Smooth muscle cell (in vitro differentiated cells): ENCODE measurements at regions not wholly inside any gene's neighbourhood (a gene's known extent, or its start where the extent isn't known, plus 50 kb on each side); places are given as distances from the start of the nearest gene placed in this dataset.

Source experiments
- DNase-seq: peaks from one replicate; lab custom pipeline; 2025; ENCODE audit not compliant: unreplicated experiment; lab: John Stamatoyannopoulos, UW
- H2AFZ ChIP-seq: fragments of 200-600 bp; sonication (generic); 2 replicates; pipeline ENCODE4 v1.6.0; 2016; ENCODE audit warnings: antibody characterized with exemption, low read depth, mild to moderate bottlenecking
- H3F3A ChIP-seq: fragments of 200-600 bp; sonication (generic); 2 replicates; pipeline ENCODE4 v1.6.0; 2017; ENCODE audit warnings: antibody characterized with exemption, low read depth
- H3K27ac ChIP-seq: fragments of 200-600 bp; sonication (generic); 2 replicates; pipeline ENCODE4 v1.5.1; 2016; ENCODE audit warnings: low read depth, mild to moderate bottlenecking
- H3K27me3 ChIP-seq: fragments of 200-600 bp; sonication (generic); 2 replicates; pipeline ENCODE4 v1.6.1; 2016; ENCODE audit warnings: low read depth, mild to moderate bottlenecking
- H3K36me3 ChIP-seq: fragments of 200-600 bp; sonication (generic); 2 replicates; pipeline ENCODE4 v1.5.1; 2016; ENCODE audit warnings: low read depth
- H3K4me1 ChIP-seq: fragments of 200-600 bp; sonication (generic); 2 replicates; pipeline ENCODE4 v1.5.1; 2016; ENCODE audit warnings: low read depth
- H3K4me2 ChIP-seq: fragments of 200-600 bp; sonication (generic); 2 replicates; pipeline ENCODE4 v1.6.0; 2016; ENCODE audit warnings: mild to moderate bottlenecking
- H3K4me3 ChIP-seq: fragments of 200-600 bp; sonication (generic); 2 replicates; pipeline ENCODE4 v1.5.1; 2016; ENCODE audit warnings: mild to moderate bottlenecking
- H3K79me2 ChIP-seq: fragments of 200-600 bp; sonication (generic); 2 replicates; pipeline ENCODE4 v1.6.0; 2016; ENCODE audit warnings: low read depth, mild to moderate bottlenecking
- H3K9ac ChIP-seq: fragments of 200-600 bp; sonication (generic); 2 replicates; pipeline ENCODE4 v1.6.0; 2016; ENCODE audit warnings: low read depth
- H3K9me3 ChIP-seq: fragments of 200-600 bp; sonication (generic); replicated peaks from 2 replicates; pipeline ENCODE4 v1.5.1; 2016; ENCODE audit warnings: low read depth
- H4K20me1 ChIP-seq: fragments of 200-600 bp; sonication (generic); 2 replicates; pipeline ENCODE4 v1.6.0; 2016; ENCODE audit warnings: low read depth
- CTCF ChIP-seq: fragments of 200-600 bp; sonication (generic); IDR thresholded peaks from 2 replicates; pipeline ENCODE4 v1.5.1; 2017; ENCODE audit warnings: borderline replicate concordance, mild to moderate bottlenecking, antibody characterized with exemption; ENCODE audit not compliant: insufficient read depth, poor library complexity, severe bottlenecking
- WGBS: methylation state at CpG from one replicate; pipeline ENCODE4 v1.1.7; 2016; ENCODE audit warnings: low lambda C conversion rate; 5-methylcytosine and 5-hydroxymethylcytosine counted together

GRCh38 chr6:139738801-139739455, 364.5 kb upstream of the CITED2 start:
- Histone ChIP-seq H3K9ac (no peak overlapping the region), H3K4me2 (no peak overlapping the region), H3K27me3 (no peaks in the 10 kb centered on the region), H3K27ac (no peak overlapping the region), H3F3A (no peaks in the 10 kb centered on the region), H4K20me1 (no peaks in the 10 kb centered on the region), H3K4me3 (no peak overlapping the region), H3K79me2 (no peaks in the 10 kb centered on the region), H2AFZ (no peak overlapping the region), H3K4me1 (no peaks in the 10 kb centered on the region), H3K36me3 (no peaks in the 10 kb centered on the region), H3K9me3 (no peaks in the 10 kb centered on the region)
- no peak for DNase-seq
- TF ChIP-seq CTCF, result no peak
- WGBS, result 89% methylated on average over 3 of the region's 3 CpGs

DNA sequence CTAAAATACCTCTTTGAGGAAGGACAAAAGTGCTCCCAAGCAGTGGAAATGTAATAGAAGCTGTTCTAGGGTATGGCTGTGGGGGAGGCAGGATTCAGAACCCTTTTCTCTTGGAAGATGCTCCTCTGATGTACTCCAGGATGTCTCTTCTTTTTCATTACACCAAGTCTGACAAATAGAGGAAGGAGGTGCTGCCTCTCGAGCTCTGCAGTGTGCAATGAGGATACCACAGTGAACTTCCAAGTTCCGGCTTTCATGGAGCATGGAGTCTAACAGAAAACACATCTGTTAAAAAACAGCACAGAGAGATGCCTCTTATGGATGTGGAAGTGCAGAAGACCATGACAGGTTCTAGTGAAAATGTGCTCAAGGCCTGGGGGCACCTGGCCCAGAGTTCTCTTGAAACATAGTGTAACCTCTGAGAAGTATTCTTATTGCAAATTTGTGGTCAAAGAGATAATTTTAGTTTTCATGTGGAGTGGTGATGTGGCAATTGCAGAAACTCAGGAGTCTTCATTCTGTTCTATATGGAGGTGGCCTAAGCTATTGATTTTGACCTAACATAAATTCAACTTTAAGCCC, 362.0 kb upstream of the CITED2 start:
- H3K27ac ChIP-seq, result no peak overlapping the region
- TF ChIP-seq CTCF, result no peak
- H3K79me2 ChIP-seq, result no peaks in the 10 kb centered on the region
- H3K9ac ChIP-seq, result no peak overlapping the region
- no peaks in the 10 kb centered on the region for H3K36me3 ChIP-seq
- no peak overlapping the region for H3K4me3 ChIP-seq
- H2AFZ ChIP-seq, result peak overlapping the region; percentile 40
- H3K4me2 ChIP-seq, result no peak overlapping the region
- no peaks in the 10 kb centered on the region for H3K9me3 ChIP-seq
- no peaks in the 10 kb centered on the region for H3K27me3 ChIP-seq
- no peaks in the 10 kb centered on the region for H4K20me1 ChIP-seq
- H3F3A ChIP-seq, result peaks cover 3% of the 10 kb centered on the region
- no peak for DNase-seq
- no peaks in the 10 kb centered on the region for H3K4me1 ChIP-seq
- 78% methylated on average over 2 of the region's 2 CpGs for WGBS

DNA sequence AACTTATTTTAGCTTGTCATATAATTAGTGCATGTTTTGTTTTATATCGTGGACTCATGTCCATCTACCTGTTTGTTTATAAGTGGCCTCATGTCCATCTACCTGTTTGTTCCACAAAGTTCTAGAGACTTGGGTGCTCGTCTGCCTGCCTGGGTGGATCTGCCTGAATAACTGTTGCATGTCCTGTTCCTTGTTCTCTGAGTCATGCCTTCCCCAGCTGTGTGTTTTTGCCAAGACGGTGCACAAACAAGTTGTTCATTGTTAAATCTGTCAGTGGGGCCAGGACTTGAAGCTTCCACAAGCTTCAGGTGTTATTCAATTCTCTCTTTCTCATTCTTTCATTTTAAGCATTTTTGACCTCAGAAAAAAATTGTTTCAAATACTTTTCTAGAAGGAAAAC, 358.0 kb upstream of the CITED2 start:
- Histone ChIP-seq H2AFZ (peak overlapping the region; percentile 54), H3F3A (peaks cover 3% of the 10 kb centered on the region), H3K4me1 (no peaks in the 10 kb centered on the region), H3K4me3 (no peak overlapping the region), H3K9ac (no peak overlapping the region), H4K20me1 (no peaks in the 10 kb centered on the region), H3K4me2 (no peak overlapping the region), H3K36me3 (no peaks in the 10 kb centered on the region), H3K27me3 (no peaks in the 10 kb centered on the region), H3K79me2 (no peaks in the 10 kb centered on the region), H3K27ac (peak overlapping the region; percentile 19), H3K9me3 (no peaks in the 10 kb centered on the region)
- DNase-seq, result no peak
- TF ChIP-seq CTCF, result no peak
- WGBS, result 51% methylated on average over 3 of the region's 3 CpGs

DNA sequence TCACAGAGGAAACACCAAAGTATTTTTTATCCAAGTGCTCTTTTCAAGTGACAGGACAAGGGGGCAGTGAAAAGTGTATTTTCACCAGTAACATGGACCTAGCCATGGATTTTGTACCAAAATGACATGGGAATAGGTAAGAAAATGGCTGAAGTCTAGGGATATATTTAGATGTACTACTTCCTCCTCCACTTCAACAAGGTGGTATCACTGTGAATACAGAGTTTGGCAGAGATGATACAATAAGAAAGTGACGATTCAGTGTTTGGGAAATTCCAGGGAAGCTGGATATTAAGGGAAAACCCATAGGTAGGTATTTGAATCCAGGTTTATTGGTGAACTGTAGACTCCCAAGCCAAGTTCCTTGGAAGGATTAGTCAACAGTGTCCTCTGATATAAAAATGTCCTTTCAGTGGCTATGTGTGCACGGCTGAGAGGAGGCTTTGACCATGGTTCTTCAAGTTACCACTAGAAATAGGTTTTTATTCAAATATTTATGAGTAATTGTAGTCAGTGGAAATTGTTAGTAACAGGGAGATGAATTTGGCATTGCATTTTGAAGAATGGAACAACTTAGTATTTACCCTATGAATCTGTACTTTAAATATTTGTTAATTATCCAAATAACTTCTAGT, 356.0 kb upstream of the CITED2 start:
- no peak overlapping the region for H2AFZ ChIP-seq
- TF ChIP-seq CTCF, result no peak

More for the DNA sequence above, 356.0 kb upstream of the CITED2 start:
- H3K79me2 ChIP-seq, result no peaks in the 10 kb centered on the region
- H3K27ac ChIP-seq, result no peak overlapping the region
- H3K36me3 ChIP-seq, result no peaks in the 10 kb centered on the region
- no peaks in the 10 kb centered on the region for H3K27me3 ChIP-seq
- no peak for DNase-seq
- H3K4me3 ChIP-seq, result no peak overlapping the region
- no peaks in the 10 kb centered on the region for H3K4me1 ChIP-seq
- H3K9ac ChIP-seq, result no peak overlapping the region
- no peaks in the 10 kb centered on the region for H4K20me1 ChIP-seq
- peaks cover 3% of the 10 kb centered on the region for H3F3A ChIP-seq
- no peaks in the 10 kb centered on the region for H3K9me3 ChIP-seq
- WGBS, result 88% methylated on average over 2 of the region's 2 CpGs
- H3K4me2 ChIP-seq, result no peak overlapping the region
